GM12891 (cell line): ENCODE measurements at regions not wholly inside any gene's neighbourhood (a gene's known extent, or its start where the extent isn't known, plus 50 kb on each side); places are given as distances from the start of the nearest gene placed in this dataset.

ENCODE experiments used
- POLR2A ChIP-seq: IDR thresholded peaks from 2 replicates; pipeline ENCODE4 v1.6.1; 2011; ENCODE audit warnings: low read depth, low read length, control low read depth
- POLR2AphosphoS5 ChIP-seq: IDR thresholded peaks from 2 replicates; pipeline ENCODE4 v1.6.1; 2011; ENCODE audit warnings: low read depth, low read length, control low read depth
- POU2F2 ChIP-seq: IDR thresholded peaks from 2 replicates; pipeline ENCODE4 v1.6.1; 2011; ENCODE audit warnings: low read depth, mild to moderate bottlenecking, control low read depth, low read length, moderate library complexity
- TAF1 ChIP-seq: IDR thresholded peaks from 2 replicates; pipeline ENCODE4 v1.6.1; 2011; ENCODE audit warnings: low read depth, low read length, control low read depth

- no peak for TF ChIP-seq POLR2A
- TF ChIP-seq TAF1 = no peak
- TF ChIP-seq POLR2AphosphoS5 = no peak
- TF ChIP-seq POU2F2 = no peak
Measured at GRCh38 chr19:30086916-30087315, 144.9 kb downstream of the URI1 start.
